GM21717 (cell line): ENCODE measurements at regions not wholly inside any gene's neighbourhood (a gene's known extent, or its start where the extent isn't known, plus 50 kb on each side); places are given as distances from the start of the nearest gene placed in this dataset.

ENCODE experiments used
- ATAC-seq: cut with Tn5 transposase; IDR thresholded peaks from one replicate; pipeline ENCODE4 v1.9.1; 2021; ENCODE audit warnings: mild to moderate bottlenecking, moderate library complexity; ENCODE audit not compliant: unreplicated experiment

GRCh38 chr11:91822805-91823204 is 401.8 kb upstream of the FAT3 start:
- no peak for ATAC-seq

- ATAC-seq = no peak
Measured at GRCh38 chr11:91820709-91821108, 403.9 kb upstream of the FAT3 start.

- ATAC-seq = no peak
Measured at GRCh38 chr11:91819777-91820176, 404.8 kb upstream of the FAT3 start.

- no peak for ATAC-seq
Measured at GRCh38 chr11:91819195-91819594, 405.4 kb upstream of the FAT3 start.

- no peak for ATAC-seq
Measured at GRCh38 chr11:91817996-91818395, 406.6 kb upstream of the FAT3 start.

GRCh38 chr11:91813263-91813662 is 411.4 kb upstream of the FAT3 start:
- no peak for ATAC-seq

- no peak for ATAC-seq
Measured at GRCh38 chr11:91810871-91811270, 413.7 kb upstream of the FAT3 start.

GRCh38 chr11:91805293-91805692 is 419.3 kb upstream of the FAT3 start:
- ATAC-seq = no peak

- ATAC-seq = no peak
Measured at GRCh38 chr11:91804042-91804441, 420.6 kb upstream of the FAT3 start.

- no peak for ATAC-seq
Measured at GRCh38 chr11:91802475-91802874, 422.1 kb upstream of the FAT3 start.

- no peak for ATAC-seq
Measured at GRCh38 chr11:91800208-91800914, 424.3 kb upstream of the FAT3 start.

GRCh38 chr11:91798240-91798639 is 426.4 kb upstream of the FAT3 start:
- ATAC-seq = no peak

GRCh38 chr11:91796999-91797398 is 427.6 kb upstream of the FAT3 start:
- no peak for ATAC-seq

- ATAC-seq = no peak
Measured at GRCh38 chr11:91795139-91795887, 429.3 kb upstream of the FAT3 start.

- no peak for ATAC-seq
Measured at GRCh38 chr11:91794146-91794545, 430.5 kb upstream of the FAT3 start.

- no peak for ATAC-seq
Measured at GRCh38 chr11:91792779-91793262, 431.8 kb upstream of the FAT3 start.

GRCh38 chr11:91791171-91791468 is 433.5 kb upstream of the FAT3 start:
- no peak for ATAC-seq

GRCh38 chr11:91790346-91791170 is 434.1 kb upstream of the FAT3 start:
- no peak for ATAC-seq

- ATAC-seq = no peak
Measured at GRCh38 chr11:91788764-91789163, 435.9 kb upstream of the FAT3 start.

GRCh38 chr11:91786097-91786496 is 438.5 kb upstream of the FAT3 start:
- no peak for ATAC-seq

GRCh38 chr11:91783173-91783572 is 441.4 kb upstream of the FAT3 start:
- no peak for ATAC-seq

GRCh38 chr11:91778758-91779157 is 445.9 kb upstream of the FAT3 start:
- ATAC-seq = no peak
